Sigmoid colon (tissue), 6 donors: ENCODE measurements at regions not wholly inside any gene's neighbourhood (a gene's known extent, or its start where the extent isn't known, plus 50 kb on each side); places are given as distances from the start of the nearest gene placed in this dataset.

ENCODE experiments used
- DNase-seq: peaks from one replicate; pipeline ENCODE4 v3.0.0-alpha.2; 2019
- H3K27ac ChIP-seq, 4 donors: fragments of 200-600 bp; sonication (generic); one replicate each; pipeline ENCODE4 v1.5.1; 2016 to 2019; ENCODE audit warnings: mild to moderate bottlenecking in 1 of 4
- H3K27me3 ChIP-seq, 3 donors: fragments of 200-600 bp; sonication (generic); one replicate each; pipeline ENCODE4 v1.5.1; 2019; ENCODE audit warnings: mild to moderate bottlenecking in 1 of 3
- H3K36me3 ChIP-seq, 4 donors: fragments of 200-600 bp; sonication (generic); one replicate each; pipeline ENCODE4 v1.5.1; 2016 to 2019
- H3K4me1 ChIP-seq, 4 donors: fragments of 200-600 bp; sonication (generic); one replicate each; pipeline ENCODE4 v1.5.1; 2017 to 2019
- H3K4me3 ChIP-seq, 4 donors: fragments of 200-600 bp; sonication (generic); one replicate each; pipeline ENCODE4 v1.5.1; 2017 to 2019; ENCODE audit warnings: mild to moderate bottlenecking in 2 of 4, moderate library complexity in 1 of 4
- H3K9me3 ChIP-seq, 4 donors: fragments of 200-600 bp in 3 of 4; sonication (generic) in 3 of 4; one replicate each; pipeline versions ENCODE4 v1.5.1 to v1.6.1; 2013 to 2019
- CTCF ChIP-seq, 4 experiments: fragments of 450-650 bp in 3 of 4; fragments of 200-600 bp in 1 of 4; IDR thresholded peaks; one replicate each; pipeline ENCODE4 v1.5.1; 2016 to 2019; ENCODE audit warnings: antibody characterized with exemption in 4 of 4, mild to moderate bottlenecking in 3 of 4, moderate library complexity in 2 of 4
- EP300 ChIP-seq, 4 donors: sonication (generic); formaldehyde crosslinking; IDR thresholded peaks; one replicate each; pipeline ENCODE4 v1.6.1; 2017; ENCODE audit warnings: antibody characterized with exemption in 4 of 4
- POLR2A ChIP-seq, 2 donors: fragments of 450-650 bp; IDR thresholded peaks; one replicate each; pipeline ENCODE4 v1.6.1; 2016; ENCODE audit warnings: antibody characterized with exemption in 2 of 2, mild to moderate bottlenecking in 2 of 2, moderate library complexity in 2 of 2
- POLR2AphosphoS5 ChIP-seq, 4 donors: sonication (generic); formaldehyde crosslinking; IDR thresholded peaks; one replicate each; pipeline ENCODE4 v1.6.1; 2017; ENCODE audit warnings: antibody characterized with exemption in 4 of 4
- WGBS, 2 donors: extraction: QIAGEN DNeasy Blood & Tissue Kit; methylation state at CpG; one replicate each; pipeline ENCODE4 v1.1.7; 2013; 5-methylcytosine and 5-hydroxymethylcytosine counted together
- intact Hi-C: fragments of 100-400 bp; cut with DNase I; formaldehyde crosslinking; loops from one replicate; pipeline ENCODE4 v1.15.1; 2023
- donor health status: healthy with polysubstance abuse.
- donor health status: healthy.

GRCh38 chr2:14342313-14342712 is 290.2 kb upstream of the LRATD1 start:
- H3K27me3 ChIP-seq = no peaks in the 10 kb centered on the region
- H3K36me3 ChIP-seq = no peaks in the 10 kb centered on the region
- WGBS, 2 donors = 73 to 96% methylated on average over 3 of the region's 3 CpGs
- no peak overlapping the region for H3K27ac ChIP-seq
- no peaks in the 10 kb centered on the region for H3K4me1 ChIP-seq
- intact Hi-C loops = no loop called here
- no peak overlapping the region for H3K4me3 ChIP-seq
- no peak for DNase-seq
- H3K9me3 ChIP-seq = no peaks in the 10 kb centered on the region
- TF ChIP-seq POLR2AphosphoS5 (IDR thresholded peaks at IDR 0.05) = no peak
- TF ChIP-seq POLR2A (IDR thresholded peaks at IDR 0.05) = no peak
- TF ChIP-seq CTCF (IDR thresholded peaks at IDR 0.05) = no peak
- no peak for TF ChIP-seq EP300 (IDR thresholded peaks at IDR 0.05)

- no peaks in the 10 kb centered on the region for H3K4me1 ChIP-seq
- H3K9me3 ChIP-seq = no peaks in the 10 kb centered on the region
- no peak for TF ChIP-seq CTCF (IDR thresholded peaks at IDR 0.05)
- TF ChIP-seq POLR2A (IDR thresholded peaks at IDR 0.05) = no peak
- no peak for TF ChIP-seq POLR2AphosphoS5 (IDR thresholded peaks at IDR 0.05)
- TF ChIP-seq EP300 (IDR thresholded peaks at IDR 0.05) = no peak
- H3K36me3 ChIP-seq = no peaks in the 10 kb centered on the region
- WGBS, 2 donors = 82 to 91% methylated on average over 5 of the region's 5 CpGs
- H3K27ac ChIP-seq = no peak overlapping the region
- no peak for DNase-seq
- H3K27me3 ChIP-seq = no peaks in the 10 kb centered on the region
- H3K4me3 ChIP-seq = no peak overlapping the region
- intact Hi-C loops = no loop called here
Observed at GRCh38 chr2:14344355-14344754, 288.2 kb upstream of the LRATD1 start.

GRCh38 chr2:14348247-14348646 is 284.3 kb upstream of the LRATD1 start:
- no peaks in the 10 kb centered on the region for H3K36me3 ChIP-seq
- H3K4me1 ChIP-seq = no peaks in the 10 kb centered on the region
- H3K9me3 ChIP-seq = no peaks in the 10 kb centered on the region
- H3K27me3 ChIP-seq = no peaks in the 10 kb centered on the region
- no peak overlapping the region for H3K27ac ChIP-seq
- 84 to 89% methylated on average over 8 of the region's 8 CpGs for WGBS, 2 donors
- no peak for TF ChIP-seq CTCF (IDR thresholded peaks at IDR 0.05)
- no peak for TF ChIP-seq EP300 (IDR thresholded peaks at IDR 0.05)
- TF ChIP-seq POLR2AphosphoS5 (IDR thresholded peaks at IDR 0.05) = no peak
- TF ChIP-seq POLR2A (IDR thresholded peaks at IDR 0.05) = no peak
- intact Hi-C loops = no loop called here
- no peak for DNase-seq
- no peak overlapping the region for H3K4me3 ChIP-seq

GRCh38 chr2:14350856-14351255 is 281.7 kb upstream of the LRATD1 start:
- no peak for DNase-seq
- Histone ChIP-seq H3K4me1 (no peaks in the 10 kb centered on the region), H3K4me3 (no peak overlapping the region), H3K27me3 (no peaks in the 10 kb centered on the region), H3K9me3 (no peaks in the 10 kb centered on the region), H3K27ac (no peak overlapping the region), H3K36me3 (no peaks in the 10 kb centered on the region)
- intact Hi-C loops = no loop called here
- no peak for TF ChIP-seq POLR2AphosphoS5 (IDR thresholded peaks at IDR 0.05)
- TF ChIP-seq EP300 (IDR thresholded peaks at IDR 0.05) = no peak
- TF ChIP-seq POLR2A (IDR thresholded peaks at IDR 0.05) = no peak
- no peak for TF ChIP-seq CTCF (IDR thresholded peaks at IDR 0.05)

GRCh38 chr2:14352067-14352466 is 280.4 kb upstream of the LRATD1 start:
- Histone ChIP-seq H3K27me3 (no peaks in the 10 kb centered on the region), H3K36me3 (no peaks in the 10 kb centered on the region), H3K4me3 (no peak overlapping the region), H3K27ac (no peak overlapping the region), H3K4me1 (no peaks in the 10 kb centered on the region), H3K9me3 (no peaks in the 10 kb centered on the region)
- TF ChIP-seq POLR2AphosphoS5 (IDR thresholded peaks at IDR 0.05) (no peak), POLR2A (IDR thresholded peaks at IDR 0.05) (no peak), CTCF (IDR thresholded peaks at IDR 0.05) (no peak), EP300 (IDR thresholded peaks at IDR 0.05) (no peak)
- intact Hi-C loops = no loop called here
- DNase-seq = no peak
